Subcutaneous abdominal adipose tissue (tissue), 5 donors: ENCODE measurements at regions not wholly inside any gene's neighbourhood (a gene's known extent, or its start where the extent isn't known, plus 50 kb on each side); places are given as distances from the start of the nearest gene placed in this dataset.

Experiments
- H3K27ac ChIP-seq: one replicate; pipeline ENCODE4 v1.7.0; 2013; ENCODE audit warnings: low read depth, mild to moderate bottlenecking, inconsistent platforms, low read length, moderate library complexity
- H3K27me3 ChIP-seq, 5 donors: one replicate each; pipeline ENCODE4 v1.7.0; 2013; ENCODE audit warnings: low read length in 5 of 5, inconsistent platforms in 1 of 5; ENCODE audit not compliant: control insufficient read depth in 5 of 5, insufficient read depth in 4 of 5
- H3K36me3 ChIP-seq, 5 donors: one replicate each; pipeline ENCODE4 v1.7.0; 2013; ENCODE audit warnings: low read length in 5 of 5; ENCODE audit not compliant: control insufficient read depth in 5 of 5, insufficient read depth in 5 of 5
- H3K4me1 ChIP-seq, 5 donors: one replicate each; pipeline ENCODE4 v1.7.0; 2013; ENCODE audit warnings: low read length in 5 of 5, mild to moderate bottlenecking in 3 of 5, moderate library complexity in 1 of 5; ENCODE audit not compliant: control insufficient read depth in 5 of 5, insufficient read depth in 5 of 5
- H3K4me3 ChIP-seq, 5 donors: one replicate each; pipeline ENCODE4 v1.7.0; 2013; ENCODE audit warnings: low read length in 5 of 5, low read depth in 1 of 5
- H3K9ac ChIP-seq, 5 donors: one replicate each; pipeline ENCODE4 v1.7.0; 2013; ENCODE audit warnings: low read length in 5 of 5, mild to moderate bottlenecking in 4 of 5, moderate library complexity in 3 of 5
- H3K9me3 ChIP-seq, 5 donors: one replicate each; pipeline ENCODE4 v1.7.0; 2013; ENCODE audit warnings: low read length in 5 of 5; ENCODE audit not compliant: control insufficient read depth in 5 of 5
- donor health status: healthy.
- donor health status: healthy.
- donor health status: healthy.
- donor health status: healthy.
- donor health status: healthy.

- no peak overlapping the region for H3K4me3 ChIP-seq
- H3K27ac ChIP-seq: no peak overlapping the region
- H3K4me1 ChIP-seq: peaks cover 0 to 24% (median 14%) of the 10 kb centered on the region in 5 donors
- H3K36me3 ChIP-seq: no peaks in the 10 kb centered on the region
- no peaks in the 10 kb centered on the region for H3K9me3 ChIP-seq
- no peaks in the 10 kb centered on the region for H3K27me3 ChIP-seq
- no peak overlapping the region for H3K9ac ChIP-seq
These were observed 108.3 kb upstream of the NCKAP5 start for GRCh38 chr2:133676392-133677130.

DNA sequence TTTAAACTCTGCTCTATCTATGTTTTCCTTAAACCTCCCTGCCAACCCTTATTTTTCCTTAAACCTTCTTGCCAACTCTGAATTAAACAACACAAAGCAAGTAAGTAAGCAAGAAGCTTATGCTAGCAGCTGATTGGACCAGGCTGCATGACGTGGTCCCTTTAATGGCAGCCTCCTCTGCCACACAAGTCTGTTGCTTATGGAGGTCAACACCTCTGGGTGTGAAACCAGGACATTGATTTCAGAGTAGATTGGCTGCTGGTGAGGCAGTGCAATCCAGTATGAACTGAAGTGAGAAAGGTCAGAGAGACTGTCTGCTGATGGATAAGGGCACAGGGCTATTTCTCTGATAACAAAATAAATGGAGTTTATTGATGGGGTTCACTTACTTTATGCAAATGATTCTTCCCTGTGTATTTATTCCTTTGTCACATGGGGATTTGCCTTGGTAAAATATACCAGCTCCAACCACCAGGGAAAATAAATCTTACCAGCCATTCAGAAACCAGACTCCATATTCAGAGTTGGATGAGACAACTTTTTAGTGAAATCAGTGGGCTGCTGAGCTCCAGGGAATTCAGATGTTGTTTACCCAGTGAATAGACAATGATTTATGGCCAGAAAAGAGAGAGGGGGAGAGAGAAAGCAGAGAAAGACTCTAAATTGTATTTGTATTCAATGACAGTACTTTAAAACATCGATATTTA lies 112.2 kb upstream of the NCKAP5 start:
- H3K36me3 ChIP-seq: no peaks in the 10 kb centered on the region
- H3K4me3 ChIP-seq: no peak overlapping the region
- H3K4me1 ChIP-seq: peaks cover 0 to 3% (median under 1%) of the 10 kb centered on the region in 5 donors
- H3K27ac ChIP-seq: no peak overlapping the region
- H3K27me3 ChIP-seq: no peaks in the 10 kb centered on the region
- no peak overlapping the region for H3K9ac ChIP-seq
- H3K9me3 ChIP-seq: no peaks in the 10 kb centered on the region

DNA sequence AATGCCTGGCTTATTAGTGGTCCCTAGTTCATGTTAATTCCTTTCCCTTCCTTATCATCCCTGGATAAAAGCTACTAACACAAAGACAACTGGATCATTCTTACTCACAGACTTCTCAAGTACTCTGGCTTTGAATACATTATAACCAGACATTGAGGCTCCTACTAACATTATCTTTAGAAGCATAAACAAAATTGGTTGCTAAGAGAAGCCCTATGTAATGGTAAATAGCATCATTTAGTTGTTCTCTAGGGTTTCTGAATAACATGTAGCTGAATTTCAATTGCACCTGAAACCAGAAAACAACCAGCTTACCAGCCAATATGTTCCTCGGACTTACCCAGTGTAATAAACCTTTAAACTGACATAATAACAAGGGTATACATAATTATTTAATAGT lies 114.1 kb upstream of the NCKAP5 start:
- no peaks in the 10 kb centered on the region for H3K4me1 ChIP-seq
- H3K27me3 ChIP-seq: peaks cover 0 to 2% (median 0%) of the 10 kb centered on the region in 5 donors
- no peak overlapping the region for H3K27ac ChIP-seq
- no peak overlapping the region for H3K9ac ChIP-seq
- no peak overlapping the region for H3K4me3 ChIP-seq
- H3K9me3 ChIP-seq: no peaks in the 10 kb centered on the region
- H3K36me3 ChIP-seq: no peaks in the 10 kb centered on the region

- Histone ChIP-seq H3K9ac (no peak overlapping the region), H3K9me3 (no peaks in the 10 kb centered on the region), H3K36me3 (no peaks in the 10 kb centered on the region), H3K4me3 (no peak overlapping the region), H3K27ac (no peak overlapping the region), H3K27me3 (peaks cover 0 to 2% (median 0%) of the 10 kb centered on the region in 5 donors), H3K4me1 (no peaks in the 10 kb centered on the region)
These were observed 114.6 kb upstream of the NCKAP5 start for GRCh38 chr2:133682906-133683305.

DNA sequence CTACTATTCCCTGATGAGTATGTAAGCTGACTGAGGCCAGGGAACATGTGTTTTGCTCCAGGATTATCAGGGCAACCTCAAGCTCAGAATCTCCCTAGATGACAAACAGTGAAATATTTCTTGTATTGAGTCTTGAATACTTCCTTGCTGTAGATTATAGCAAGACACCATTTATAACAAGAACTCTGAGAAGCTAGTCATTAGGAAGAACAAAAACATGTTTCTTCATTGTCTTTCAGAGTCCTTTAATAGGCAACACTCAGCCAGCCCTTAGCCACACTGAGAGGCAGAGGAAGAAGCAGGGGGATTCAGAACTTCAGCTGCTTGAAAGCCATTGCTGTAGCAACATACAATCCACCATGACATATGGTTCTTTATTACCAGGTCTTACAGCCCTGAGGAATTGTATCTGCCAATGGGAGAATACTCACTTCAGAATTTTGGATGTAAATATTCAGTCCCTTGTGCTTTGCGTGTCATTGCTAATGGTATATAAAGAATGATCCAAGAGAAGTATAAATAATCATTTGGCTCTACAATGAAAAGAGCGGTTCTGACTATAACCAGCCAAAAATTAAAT lies 117.5 kb upstream of the NCKAP5 start:
- no peak overlapping the region for H3K27ac ChIP-seq
- H3K4me3 ChIP-seq: no peak overlapping the region
- no peaks in the 10 kb centered on the region for H3K4me1 ChIP-seq
- no peaks in the 10 kb centered on the region for H3K36me3 ChIP-seq
- peaks cover 0 to 2% (median 0%) of the 10 kb centered on the region in 5 donors for H3K27me3 ChIP-seq
- no peaks in the 10 kb centered on the region for H3K9me3 ChIP-seq
- H3K9ac ChIP-seq: no peak overlapping the region

- Histone ChIP-seq H3K27me3 (peaks cover 0 to 2% (median 0%) of the 10 kb centered on the region in 5 donors), H3K9ac (no peak overlapping the region), H3K36me3 (no peaks in the 10 kb centered on the region), H3K4me3 (no peak overlapping the region), H3K9me3 (no peaks in the 10 kb centered on the region), H3K4me1 (no peaks in the 10 kb centered on the region), H3K27ac (no peak overlapping the region)
These were observed 122.5 kb upstream of the NCKAP5 start for GRCh38 chr2:133690780-133691179.

DNA sequence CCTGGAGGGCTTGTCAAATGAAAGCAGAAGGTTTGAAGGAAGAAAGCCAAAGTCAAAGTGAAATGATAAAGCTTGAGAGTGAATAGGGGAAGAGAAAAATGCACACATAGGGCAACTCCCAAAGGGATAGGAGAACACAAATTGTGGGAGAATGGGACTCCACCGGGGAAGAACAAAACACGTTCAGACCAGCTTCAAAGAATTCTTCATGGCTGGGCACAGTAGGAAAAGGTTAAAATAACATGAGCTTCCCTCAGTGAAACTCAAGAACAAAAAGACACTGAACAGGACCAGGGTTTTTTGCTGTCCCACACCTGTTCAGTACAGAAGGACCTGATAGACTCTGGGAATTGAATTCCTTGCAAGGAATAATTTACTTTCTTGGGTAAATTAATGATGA lies 123.1 kb upstream of the NCKAP5 start:
- no peak overlapping the region for H3K9ac ChIP-seq
- H3K27me3 ChIP-seq: peaks cover 0 to 2% (median 0%) of the 10 kb centered on the region in 5 donors
- no peaks in the 10 kb centered on the region for H3K36me3 ChIP-seq
- no peaks in the 10 kb centered on the region for H3K9me3 ChIP-seq
- H3K4me1 ChIP-seq: no peaks in the 10 kb centered on the region
- H3K27ac ChIP-seq: no peak overlapping the region
- H3K4me3 ChIP-seq: no peak overlapping the region

DNA sequence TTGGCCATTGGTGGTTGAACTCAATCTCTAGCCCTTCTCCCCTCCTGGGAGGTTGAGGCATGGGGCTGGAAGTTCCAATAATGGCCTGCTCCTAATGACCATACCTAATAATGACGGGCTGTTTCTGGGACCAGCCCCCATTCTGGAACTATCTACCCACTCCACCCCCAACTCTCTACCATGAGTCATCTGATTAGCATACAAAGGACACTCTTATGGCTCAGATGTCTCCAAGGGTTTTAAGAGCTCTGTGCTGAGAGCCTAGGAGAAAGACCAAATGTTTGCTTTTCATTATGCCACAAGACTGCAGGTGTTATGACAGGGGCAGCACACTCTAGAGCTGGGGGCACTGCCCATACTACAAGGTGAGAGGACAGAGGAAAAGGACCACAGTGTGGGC lies 137.0 kb upstream of the NCKAP5 start:
- peaks cover 0 to 12% (median 9%) of the 10 kb centered on the region in 5 donors for H3K9me3 ChIP-seq
- no peaks in the 10 kb centered on the region for H3K27me3 ChIP-seq
- H3K4me3 ChIP-seq: no peak overlapping the region
- H3K27ac ChIP-seq: no peak overlapping the region
- H3K4me1 ChIP-seq: no peaks in the 10 kb centered on the region
- H3K9ac ChIP-seq: no peak overlapping the region
- no peaks in the 10 kb centered on the region for H3K36me3 ChIP-seq

DNA sequence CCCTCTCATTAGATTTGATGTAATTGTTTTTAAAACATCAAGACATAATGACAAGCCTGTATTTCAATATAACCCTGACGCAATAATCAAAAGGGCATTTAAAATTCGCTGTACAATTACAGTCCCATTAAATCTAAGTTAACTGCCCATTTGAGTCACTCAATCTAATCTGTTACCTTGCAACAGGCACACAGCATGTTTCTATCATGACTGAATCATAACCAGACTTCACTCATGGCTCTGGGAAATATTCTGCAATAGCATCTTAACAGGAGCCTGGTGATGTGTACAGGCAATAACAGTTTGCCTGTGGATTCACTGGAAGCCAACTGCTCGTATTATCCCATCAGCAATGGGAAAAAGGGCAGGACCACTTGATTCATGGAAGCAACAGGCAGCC lies 142.3 kb upstream of the NCKAP5 start:
- H3K9me3 ChIP-seq: peaks cover 0 to 12% (median 9%) of the 10 kb centered on the region in 5 donors
- no peaks in the 10 kb centered on the region for H3K36me3 ChIP-seq
- no peak overlapping the region for H3K9ac ChIP-seq
- H3K4me3 ChIP-seq: no peak overlapping the region
- H3K27me3 ChIP-seq: no peaks in the 10 kb centered on the region
- H3K4me1 ChIP-seq: no peaks in the 10 kb centered on the region
- H3K27ac ChIP-seq: no peak overlapping the region

- Histone ChIP-seq H3K4me1 (no peaks in the 10 kb centered on the region), H3K9ac (no peak overlapping the region), H3K9me3 (peaks cover 0 to 12% (median 9%) of the 10 kb centered on the region in 5 donors), H3K27ac (no peak overlapping the region), H3K36me3 (no peaks in the 10 kb centered on the region), H3K27me3 (no peaks in the 10 kb centered on the region), H3K4me3 (no peak overlapping the region)
These were observed 142.9 kb upstream of the NCKAP5 start for GRCh38 chr2:133711201-133711600.
